Fibroblast of gingiva (primary cell): ENCODE measurements at regions not wholly inside any gene's neighbourhood (a gene's known extent, or its start where the extent isn't known, plus 50 kb on each side); places are given as distances from the start of the nearest gene placed in this dataset.
"Not testable (repeated sequence)": the region's sequence is repeated elsewhere in the genome, so short reads cannot be mapped to it uniquely, and the experiment has no call there.

Experiments
- DNase-seq: peaks from one replicate; pipeline ENCODE4 v3.0.0-alpha.2; 2011; ENCODE audit warnings: low read depth

GRCh38 chr5:18240971-18241370 lies 606.7 kb downstream of the TAF11L14 start:
- no peak for DNase-seq

GRCh38 chr5:18243846-18244245 lies 609.6 kb downstream of the TAF11L14 start:
- DNase-seq, result no peak

- no peak for DNase-seq
Observed at GRCh38 chr5:18244309-18244708, 610.0 kb downstream of the TAF11L14 start.

- DNase-seq, result no peak
Observed at GRCh38 chr5:18252559-18252958, 618.3 kb downstream of the TAF11L14 start.

- no peak for DNase-seq
Observed at GRCh38 chr5:18264126-18264882, 630.0 kb downstream of the TAF11L14 start.

GRCh38 chr5:18270635-18271338 lies 636.5 kb downstream of the TAF11L14 start:
- no peak for DNase-seq

- DNase-seq, result no peak
Observed at GRCh38 chr5:18276939-18277338, 642.7 kb downstream of the TAF11L14 start.

GRCh38 chr5:18281947-18282581 lies 647.8 kb downstream of the TAF11L14 start:
- DNase-seq, result peak; percentile 40

GRCh38 chr5:18285257-18285656 lies 651.0 kb downstream of the TAF11L14 start:
- no peak for DNase-seq

- no peak for DNase-seq
Observed at GRCh38 chr5:18292146-18292545, 657.9 kb downstream of the TAF11L14 start.

- DNase-seq, result not testable (repeated sequence)
Observed at GRCh38 chr5:18295696-18296095, 661.4 kb downstream of the TAF11L14 start.

GRCh38 chr5:18299166-18299565 lies 664.9 kb downstream of the TAF11L14 start:
- DNase-seq, result no peak

- peak; percentile 16 for DNase-seq
Observed at GRCh38 chr5:18305288-18305924, 671.1 kb downstream of the TAF11L14 start.

- no peak for DNase-seq
Observed at GRCh38 chr5:18311266-18311665, 677.0 kb downstream of the TAF11L14 start.

- DNase-seq, result no peak
Observed at GRCh38 chr5:18312016-18312415, 677.8 kb downstream of the TAF11L14 start.

- peak; percentile 7 for DNase-seq
Observed at GRCh38 chr5:18314192-18314778, 680.0 kb downstream of the TAF11L14 start.

GRCh38 chr5:18321262-18321942 lies 687.1 kb downstream of the TAF11L14 start:
- no peak for DNase-seq

GRCh38 chr5:18323891-18324290 lies 689.6 kb downstream of the TAF11L14 start:
- DNase-seq, result no peak

GRCh38 chr5:18325431-18325830 lies 691.2 kb downstream of the TAF11L14 start:
- DNase-seq, result no peak

- no peak for DNase-seq
Observed at GRCh38 chr5:18329328-18329727, 695.1 kb downstream of the TAF11L14 start.

- no peak for DNase-seq
Observed at GRCh38 chr5:18333841-18334240, 699.6 kb downstream of the TAF11L14 start.

GRCh38 chr5:18334949-18335348 lies 700.7 kb downstream of the TAF11L14 start:
- DNase-seq, result no peak
